WTC11 (cell line): ENCODE measurements at regions not wholly inside any gene's neighbourhood (a gene's known extent, or its start where the extent isn't known, plus 50 kb on each side); places are given as distances from the start of the nearest gene placed in this dataset.

Experiments
- ATAC-seq: fragments of 200-7000 bp; cut with Tn5 transposase; 2 replicates; pipeline ENCODE4 v1.10.0; 2021; ENCODE audit warnings: mild to moderate bottlenecking, moderate library complexity
- CTCF ChIA-PET: fragments of 300-600 bp; sonication (Branson Sonifier 250); formaldehyde crosslinking; loops from one replicate; lab custom pipeline; 2021; ENCODE audit warnings: antibody characterized with exemption; lab: Charles Lee
- POLR2A ChIA-PET: fragments of 350-600 bp; sonication (Branson Sonifier 250); formaldehyde crosslinking; loops from one replicate; lab custom pipeline; 2021; ENCODE audit warnings: antibody characterized with exemption; lab: Charles Lee
- DNase-seq: peaks from one replicate; pipeline ENCODE4 v3.0.0; 2021; ENCODE audit warnings: low spot score
- H3K27ac Mint-ChIP-seq: 2 replicates; pipeline ENCODE4 v1.8.0; 2021; ENCODE audit warnings: mixed read lengths
- H3K27me3 Mint-ChIP-seq: 2 replicates; pipeline ENCODE4 v1.8.0; 2021; ENCODE audit warnings: low read depth, mild to moderate bottlenecking, moderate library complexity, mixed read lengths
- H3K36me3 Mint-ChIP-seq: 2 replicates; pipeline ENCODE4 v1.8.0; 2021; ENCODE audit warnings: mixed read lengths
- H3K4me1 Mint-ChIP-seq: 2 replicates; pipeline ENCODE4 v1.8.0; 2022; ENCODE audit warnings: mixed read lengths
- H3K4me3 Mint-ChIP-seq: 2 replicates; pipeline ENCODE4 v1.8.0; 2021; ENCODE audit warnings: mild to moderate bottlenecking, moderate library complexity, mixed read lengths
- H3K9me3 Mint-ChIP-seq: 2 replicates; pipeline ENCODE4 v1.8.0; 2021; ENCODE audit warnings: mixed read lengths
- AR ChIP-seq: fragments of 250-450 bp; sonication (Bioruptor Pico); IDR thresholded peaks from 2 replicates; pipeline ENCODE4 v1.9.0; 2021; ENCODE audit warnings: mild to moderate bottlenecking
- ATF3 ChIP-seq: sonication (generic); formaldehyde crosslinking; conservative IDR thresholded peaks from 2 replicates; pipeline ENCODE4 v1.8.1; 2022; ENCODE audit warnings: mild to moderate bottlenecking, missing genetic modification reagents
- ATF6 ChIP-seq: sonication (generic); formaldehyde crosslinking; IDR thresholded peaks from 2 replicates; pipeline ENCODE4 v1.8.1; 2023; ENCODE audit warnings: mild to moderate bottlenecking, missing genetic modification reagents
- CTCF ChIP-seq: fragments of 200-600 bp; IDR thresholded peaks from 2 replicates; pipeline ENCODE4 v1.8.0; 2022; ENCODE audit warnings: antibody characterized with exemption
- FOXK1 ChIP-seq: sonication (generic); formaldehyde crosslinking; IDR thresholded peaks from 2 replicates; pipeline ENCODE4 v1.8.0; 2022; ENCODE audit warnings: mild to moderate bottlenecking, moderate library complexity, missing genetic modification reagents
- FOXP1 ChIP-seq: sonication (generic); formaldehyde crosslinking; IDR thresholded peaks from 2 replicates; pipeline ENCODE4 v1.8.0; 2022; ENCODE audit warnings: missing genetic modification reagents, mild to moderate bottlenecking, moderate library complexity, borderline replicate concordance
- HMGXB4 ChIP-seq: sonication (generic); formaldehyde crosslinking; IDR thresholded peaks from 2 replicates; pipeline ENCODE4 v1.8.1; 2023; ENCODE audit warnings: mild to moderate bottlenecking, moderate library complexity, missing genetic modification reagents
- JAZF1 ChIP-seq: fragments of 250-450 bp; sonication (Bioruptor Pico); IDR thresholded peaks from 2 replicates; pipeline ENCODE4 v1.9.0; 2021; ENCODE audit warnings: moderate library complexity, mild to moderate bottlenecking, inconsistent platforms
- NFE2L1 ChIP-seq: sonication (generic); formaldehyde crosslinking; IDR thresholded peaks from 2 replicates; pipeline ENCODE4 v1.8.1; 2023; ENCODE audit warnings: missing genetic modification reagents
- SMAD4 ChIP-seq: sonication (generic); formaldehyde crosslinking; IDR thresholded peaks from 2 replicates; pipeline ENCODE4 v1.8.0; 2022; ENCODE audit warnings: mild to moderate bottlenecking, missing genetic modification reagents
- SP1 ChIP-seq: sonication (generic); formaldehyde crosslinking; conservative IDR thresholded peaks from 2 replicates; pipeline ENCODE4 v1.8.1; 2022; ENCODE audit warnings: missing genetic modification reagents
- ZBTB43 ChIP-seq: sonication (generic); formaldehyde crosslinking; IDR thresholded peaks from 2 replicates; pipeline ENCODE4 v1.8.1; 2023; ENCODE audit warnings: mild to moderate bottlenecking, missing genetic modification reagents
- ZNF281 ChIP-seq: sonication (generic); formaldehyde crosslinking; IDR thresholded peaks from 2 replicates; pipeline ENCODE4 v1.8.0; 2023; ENCODE audit warnings: mild to moderate bottlenecking, missing genetic modification reagents
- ZNF396 ChIP-seq: fragments of 250-450 bp; sonication (Bioruptor Pico); IDR thresholded peaks from 2 replicates; pipeline ENCODE4 v1.8.0; 2021; ENCODE audit warnings: mild to moderate bottlenecking, moderate library complexity, borderline replicate concordance
- ZNF512 ChIP-seq: sonication (generic); formaldehyde crosslinking; IDR thresholded peaks from 2 replicates; pipeline ENCODE4 v1.8.1; 2022; ENCODE audit warnings: missing genetic modification reagents, borderline replicate concordance

- Mint-ChIP-seq H3K9me3 (no peaks in the 10 kb centered on the region), H3K36me3 (no peaks in the 10 kb centered on the region), H3K4me3 (no peak overlapping the region), H3K27me3 (peaks cover 20% of the 10 kb centered on the region), H3K27ac (no peak overlapping the region), H3K4me1 (peaks cover 12% of the 10 kb centered on the region)
- DNase-seq (no peak), ATAC-seq (no peak)
- ChIA-PET POLR2A (no interaction called here), CTCF (interaction anchor here (1.2 kb wide), 1 partner anchor 334 kb away, joined by 4 read pairs; no protein-coding TSS in a partner anchor)
- no peak for TF ChIP-seq FOXP1 (CRISPR knock-in tag)
- TF ChIP-seq FOXK1 (CRISPR knock-in tag), result no peak
- TF ChIP-seq ATF3 (CRISPR knock-in tag), result no peak
- TF ChIP-seq SMAD4 (CRISPR knock-in tag), result no peak
- no peak for TF ChIP-seq CTCF
- no peak for TF ChIP-seq ZNF281 (CRISPR knock-in tag)
- TF ChIP-seq ZNF396 (CRISPR knock-in tag), result no peak
- no peak for TF ChIP-seq ZBTB43 (CRISPR knock-in tag)
- no peak for TF ChIP-seq AR (CRISPR knock-in tag)
- no peak for TF ChIP-seq NFE2L1
- TF ChIP-seq JAZF1 (CRISPR knock-in tag), result no peak
- no peak for TF ChIP-seq HMGXB4 (CRISPR knock-in tag)
- TF ChIP-seq ZNF512 (CRISPR knock-in tag), result no peak
- TF ChIP-seq SP1 (CRISPR knock-in tag), result no peak
- no peak for TF ChIP-seq ATF6
These were observed 208.2 kb upstream of the RBM19 start for GRCh38 chr12:114174326-114174725.
